HG03558 (cell line): ENCODE measurements at regions not wholly inside any gene's neighbourhood (a gene's known extent, or its start where the extent isn't known, plus 50 kb on each side); places are given as distances from the start of the nearest gene placed in this dataset.

Experiments used
- ATAC-seq: cut with Tn5 transposase; IDR thresholded peaks from one replicate; pipeline ENCODE4 v1.9.1; 2021; ENCODE audit warnings: moderate number of reproducible peaks; ENCODE audit not compliant: unreplicated experiment; ENCODE audit errors: extremely low read depth

GRCh38 chr13:70938462-70938861, 830.2 kb upstream of the KLHL1 start:
- no peak for ATAC-seq

- ATAC-seq = no peak
These were observed 824.3 kb upstream of the KLHL1 start for GRCh38 chr13:70932511-70932910.

GRCh38 chr13:70923863-70924752, 815.9 kb upstream of the KLHL1 start:
- ATAC-seq = no peak

- ATAC-seq = no peak
These were observed 803.0 kb upstream of the KLHL1 start for GRCh38 chr13:70911286-70911685.

- ATAC-seq = no peak
These were observed 800.5 kb upstream of the KLHL1 start for GRCh38 chr13:70908795-70909194.

- ATAC-seq = no peak
These were observed 796.8 kb upstream of the KLHL1 start for GRCh38 chr13:70905035-70905434.

- no peak for ATAC-seq
These were observed 787.9 kb upstream of the KLHL1 start for GRCh38 chr13:70896136-70896535.

- ATAC-seq = no peak
These were observed 787.3 kb upstream of the KLHL1 start for GRCh38 chr13:70895599-70895998.

- ATAC-seq = no peak
These were observed 786.0 kb upstream of the KLHL1 start for GRCh38 chr13:70894258-70894657.

GRCh38 chr13:70893832-70894231, 785.6 kb upstream of the KLHL1 start:
- ATAC-seq = no peak

GRCh38 chr13:70890289-70890688, 782.0 kb upstream of the KLHL1 start:
- ATAC-seq = no peak

GRCh38 chr13:70889163-70889562, 780.9 kb upstream of the KLHL1 start:
- ATAC-seq = no peak

GRCh38 chr13:70884196-70884595, 775.9 kb upstream of the KLHL1 start:
- no peak for ATAC-seq

GRCh38 chr13:70874636-70875035, 766.4 kb upstream of the KLHL1 start:
- ATAC-seq = no peak

- no peak for ATAC-seq
These were observed 756.5 kb upstream of the KLHL1 start for GRCh38 chr13:70864731-70865130.

GRCh38 chr13:70856711-70857110, 748.5 kb upstream of the KLHL1 start:
- no peak for ATAC-seq

- ATAC-seq = no peak
These were observed 747.8 kb upstream of the KLHL1 start for GRCh38 chr13:70856025-70856424.

- no peak for ATAC-seq
These were observed 741.0 kb upstream of the KLHL1 start for GRCh38 chr13:70849222-70849621.

GRCh38 chr13:70844391-70845108, 736.3 kb upstream of the KLHL1 start:
- ATAC-seq = no peak

GRCh38 chr13:70842062-70842644, 733.9 kb upstream of the KLHL1 start:
- ATAC-seq = no peak
